GM19023 (cell line): ENCODE measurements at regions not wholly inside any gene's neighbourhood (a gene's known extent, or its start where the extent isn't known, plus 50 kb on each side); places are given as distances from the start of the nearest gene placed in this dataset.
"Not testable (repeated sequence)": the region's sequence is repeated elsewhere in the genome, so short reads cannot be mapped to it uniquely, and the experiment has no call there.

ENCODE experiments used
- ATAC-seq: cut with Tn5 transposase; IDR thresholded peaks from one replicate; pipeline ENCODE4 v1.9.1; 2021; ENCODE audit warnings: mild to moderate bottlenecking, moderate library complexity; ENCODE audit not compliant: unreplicated experiment

GRCh38 chr2:107684421-107684820 is 142.3 kb upstream of the RGPD4 start:
- no peak for ATAC-seq

- ATAC-seq, result no peak
Measured at GRCh38 chr2:107685421-107685986, 141.2 kb upstream of the RGPD4 start.

GRCh38 chr2:107687073-107687472 is 139.6 kb upstream of the RGPD4 start:
- ATAC-seq, result no peak

GRCh38 chr2:107688135-107688534 is 138.6 kb upstream of the RGPD4 start:
- no peak for ATAC-seq

- no peak for ATAC-seq
Measured at GRCh38 chr2:107693604-107694003, 133.1 kb upstream of the RGPD4 start.

GRCh38 chr2:107694667-107695066 is 132.0 kb upstream of the RGPD4 start:
- ATAC-seq, result no peak

GRCh38 chr2:107697385-107697784 is 129.3 kb upstream of the RGPD4 start:
- no peak for ATAC-seq

- ATAC-seq, result no peak
Measured at GRCh38 chr2:107698861-107699260, 127.8 kb upstream of the RGPD4 start.

GRCh38 chr2:107700073-107700472 is 126.6 kb upstream of the RGPD4 start:
- ATAC-seq, result no peak

GRCh38 chr2:107711941-107712340 is 114.8 kb upstream of the RGPD4 start:
- ATAC-seq, result no peak

- no peak for ATAC-seq
Measured at GRCh38 chr2:107712857-107713256, 113.8 kb upstream of the RGPD4 start.

- ATAC-seq, result no peak
Measured at GRCh38 chr2:107717661-107718060, 109.0 kb upstream of the RGPD4 start.

GRCh38 chr2:107719141-107719540 is 107.6 kb upstream of the RGPD4 start:
- ATAC-seq, result no peak

GRCh38 chr2:107719836-107720235 is 106.9 kb upstream of the RGPD4 start:
- ATAC-seq, result no peak

GRCh38 chr2:107721178-107721577 is 105.5 kb upstream of the RGPD4 start:
- no peak for ATAC-seq

GRCh38 chr2:107721586-107721985 is 105.1 kb upstream of the RGPD4 start:
- ATAC-seq, result no peak

GRCh38 chr2:107725824-107726223 is 100.9 kb upstream of the RGPD4 start:
- ATAC-seq, result not testable (repeated sequence)

GRCh38 chr2:107727318-107727717 is 99.4 kb upstream of the RGPD4 start:
- no peak for ATAC-seq

GRCh38 chr2:107728586-107728985 is 98.1 kb upstream of the RGPD4 start:
- ATAC-seq, result no peak

GRCh38 chr2:107729440-107729839 is 97.3 kb upstream of the RGPD4 start:
- no peak for ATAC-seq

- ATAC-seq, result no peak
Measured at GRCh38 chr2:107730898-107731297, 95.8 kb upstream of the RGPD4 start.

- ATAC-seq, result no peak
Measured at GRCh38 chr2:107731435-107731834, 95.3 kb upstream of the RGPD4 start.

GRCh38 chr2:107735201-107735600 is 91.5 kb upstream of the RGPD4 start:
- ATAC-seq, result no peak
